ENCODE measurements at regions not wholly inside any gene's neighbourhood (a gene's known extent, or its start where the extent isn't known, plus 50 kb on each side); places are given as distances from the start of the nearest gene placed in this dataset.

DNA sequence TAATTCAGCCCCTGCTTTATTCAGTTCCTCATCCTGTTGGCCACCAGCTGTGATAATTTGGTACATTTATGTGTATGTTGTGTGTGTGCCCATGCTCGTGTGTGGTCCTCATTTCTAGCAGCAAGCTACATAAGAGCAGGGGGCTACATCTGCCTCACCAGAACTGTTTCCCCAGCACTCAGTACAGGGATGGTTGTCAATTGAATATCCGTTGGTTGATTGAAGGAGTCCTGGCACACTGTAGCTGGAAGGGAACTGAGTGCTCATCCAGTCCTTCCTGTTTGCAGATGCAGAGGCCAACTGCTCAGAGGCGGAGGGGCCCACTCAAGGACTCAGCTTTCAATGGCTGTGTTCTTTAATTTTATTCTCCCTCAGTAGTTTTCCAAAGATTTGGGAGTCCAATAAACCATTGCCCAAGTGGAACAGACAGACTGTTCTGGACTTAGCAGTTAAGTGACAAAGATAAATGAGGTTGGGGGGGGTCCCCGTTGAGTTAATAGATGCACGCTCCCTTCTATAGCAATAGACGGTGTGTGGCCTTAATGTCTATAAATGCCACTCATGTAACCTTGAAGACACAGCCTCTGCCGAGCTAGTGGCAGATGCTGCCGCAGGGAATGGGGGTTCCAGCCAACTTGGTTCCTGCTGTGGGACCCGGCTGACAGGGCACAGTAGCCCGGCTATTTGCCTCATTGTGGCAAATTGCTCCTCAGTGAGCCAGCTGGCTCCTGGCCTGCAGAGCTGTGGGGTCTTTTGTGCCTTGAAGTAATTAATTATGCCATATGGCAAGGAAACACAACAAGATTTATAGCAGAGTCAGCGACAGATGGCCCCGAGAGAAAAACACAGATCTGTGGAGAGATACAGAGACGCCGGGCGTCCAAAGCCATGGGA is 71.4 kb upstream of the GRK3 start (continued):
- TF ChIP-seq MAX (IDR thresholded peaks at IDR 0.05) (no peak), SIN3A (IDR thresholded peaks at IDR 0.05; ENCODE audit: low read depth) (no peak), FOSL1 (IDR thresholded peaks at IDR 0.05; ENCODE audit: low read depth) (no peak)

DNA sequence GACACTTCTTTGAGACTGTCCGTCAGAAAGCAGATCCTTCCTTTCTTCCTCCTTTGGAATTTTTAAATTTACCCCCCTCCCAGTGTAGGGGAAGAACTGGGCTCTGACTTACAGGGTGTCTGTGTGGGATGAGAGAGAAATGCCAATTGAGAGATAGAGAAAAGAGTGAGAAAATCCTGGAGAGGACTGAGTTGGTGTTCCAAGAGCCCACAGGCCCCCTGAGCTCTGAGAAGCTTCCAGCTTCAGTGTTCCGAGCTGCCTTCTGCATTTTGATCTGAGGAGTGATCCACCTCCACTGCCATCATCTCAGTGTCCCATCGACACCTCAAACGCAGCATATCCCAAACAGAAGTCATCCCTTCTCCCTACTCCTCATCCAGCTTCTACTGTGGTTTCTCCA is 70.7 kb upstream of the GRK3 start:
- Histone ChIP-seq H3K9me3 (ENCODE audit: control insufficient read depth in 1 of 2, insufficient read depth in 1 of 2, low read depth in 1 of 2, low read length in 2 of 2) (no peaks in the 10 kb centered on the region), H4K20me1 (ENCODE audit: insufficient read depth) (no peaks in the 10 kb centered on the region), H2AFZ (ENCODE audit: low read depth, low read length, poor library complexity, severe bottlenecking) (no peak overlapping the region), H3K36me3 (ENCODE audit: control insufficient read depth in 1 of 2, insufficient read depth in 2 of 2, low read length in 2 of 2) (no peaks in the 10 kb centered on the region), H3K27ac (ENCODE audit: low read depth, low read length) (no peak overlapping the region), H3K27me3 (ENCODE audit: insufficient read depth, low read length) (peaks cover 16% of the 10 kb centered on the region; the same call in 1 of the 2 replicates), H3K4me3 (replicated peaks in 1 of 2; ENCODE audit: low read depth in 1 of 2, low read length in 2 of 2) (no peak overlapping the region), H3K79me2 (ENCODE audit: insufficient read depth, low read length) (no peaks in the 10 kb centered on the region), H3K4me1 (ENCODE audit: control insufficient read depth in 1 of 2, insufficient read depth in 2 of 2, low read length in 2 of 2) (peaks cover 5% of the 10 kb centered on the region in 2 experiments; a peak in 3 of 4 replicates), H3K9me2 (ENCODE audit: insufficient read depth) (no peaks in the 10 kb centered on the region), H3K9ac (ENCODE audit: low read length) (no peak overlapping the region), H3K4me2 (ENCODE audit: low read length) (no peak overlapping the region)
- BruUV-seq (replicated peaks), result no TSS peak
- ChIA-PET CTCF (no interaction called here), RAD21 (ENCODE audit: low non-redundant PET in 1 of 2, low total read pairs in 2 of 2, uncharacterized antibody in 2 of 2, unreplicated experiment in 2 of 2) (no interaction called here), POLR2A (no interaction called here)
- TF ChIP-seq POLR2AphosphoS5 (IDR thresholded peaks at IDR 0.05; ENCODE audit: low read depth, low read length) (no peak), ATF3 (IDR thresholded peaks at IDR 0.05) (no peak), MAX (IDR thresholded peaks at IDR 0.05) (no peak), CBX3 (IDR thresholded peaks at IDR 0.05; ENCODE audit: low read depth) (no peak), POLR2A (IDR thresholded peaks at IDR 0.05; ENCODE audit: borderline replicate concordance, extremely low read depth, insufficient read depth, insufficient read length) (no peak), SP1 (IDR thresholded peaks at IDR 0.05; ENCODE audit: low read depth) (no peak), RAD21 (IDR thresholded peaks at IDR 0.05; ENCODE audit: low read depth) (no peak), ELF1 (IDR thresholded peaks at IDR 0.05; ENCODE audit: borderline replicate concordance, low read depth) (no peak), SIN3A (IDR thresholded peaks at IDR 0.05; ENCODE audit: low read depth) (no peak), CEBPB (IDR thresholded peaks at IDR 0.05; ENCODE audit: low read depth) (no peak), EZH2 (IDR thresholded peaks at IDR 0.05) (no peak), FOSL1 (IDR thresholded peaks at IDR 0.05; ENCODE audit: low read depth) (no peak), EGR1 (IDR thresholded peaks at IDR 0.05; ENCODE audit: low read depth) (no peak), ZBTB33 (IDR thresholded peaks at IDR 0.05; ENCODE audit: extremely low read depth, insufficient replicate concordance, low read length) (no peak), ZNF274 (IDR thresholded peaks at IDR 0.05; ENCODE audit: low read depth, low read length) (no peak), TCF7L2 (IDR thresholded peaks at IDR 0.05; ENCODE audit: borderline replicate concordance, extremely low read depth, insufficient read depth, insufficient read length) (no peak), EZH2phosphoT487 (IDR thresholded peaks at IDR 0.05; ENCODE audit: borderline replicate concordance) (no peak)
- TF ChIP-seq, protein P1, sequence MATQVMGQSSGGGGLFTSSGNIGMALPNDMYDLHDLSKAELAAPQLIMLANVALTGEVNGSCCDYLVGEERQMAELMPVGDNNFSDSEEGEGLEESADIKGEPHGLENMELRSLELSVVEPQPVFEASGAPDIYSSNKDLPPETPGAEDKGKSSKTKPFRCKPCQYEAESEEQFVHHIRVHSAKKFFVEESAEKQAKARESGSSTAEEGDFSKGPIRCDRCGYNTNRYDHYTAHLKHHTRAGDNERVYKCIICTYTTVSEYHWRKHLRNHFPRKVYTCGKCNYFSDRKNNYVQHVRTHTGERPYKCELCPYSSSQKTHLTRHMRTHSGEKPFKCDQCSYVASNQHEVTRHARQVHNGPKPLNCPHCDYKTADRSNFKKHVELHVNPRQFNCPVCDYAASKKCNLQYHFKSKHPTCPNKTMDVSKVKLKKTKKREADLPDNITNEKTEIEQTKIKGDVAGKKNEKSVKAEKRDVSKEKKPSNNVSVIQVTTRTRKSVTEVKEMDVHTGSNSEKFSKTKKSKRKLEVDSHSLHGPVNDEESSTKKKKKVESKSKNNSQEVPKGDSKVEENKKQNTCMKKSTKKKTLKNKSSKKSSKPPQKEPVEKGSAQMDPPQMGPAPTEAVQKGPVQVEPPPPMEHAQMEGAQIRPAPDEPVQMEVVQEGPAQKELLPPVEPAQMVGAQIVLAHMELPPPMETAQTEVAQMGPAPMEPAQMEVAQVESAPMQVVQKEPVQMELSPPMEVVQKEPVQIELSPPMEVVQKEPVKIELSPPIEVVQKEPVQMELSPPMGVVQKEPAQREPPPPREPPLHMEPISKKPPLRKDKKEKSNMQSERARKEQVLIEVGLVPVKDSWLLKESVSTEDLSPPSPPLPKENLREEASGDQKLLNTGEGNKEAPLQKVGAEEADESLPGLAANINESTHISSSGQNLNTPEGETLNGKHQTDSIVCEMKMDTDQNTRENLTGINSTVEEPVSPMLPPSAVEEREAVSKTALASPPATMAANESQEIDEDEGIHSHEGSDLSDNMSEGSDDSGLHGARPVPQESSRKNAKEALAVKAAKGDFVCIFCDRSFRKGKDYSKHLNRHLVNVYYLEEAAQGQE (IDR thresholded peaks at IDR 0.05; ENCODE audit: low read depth), result no peak
- intact Hi-C loops (cut with micrococcal nuclease), result no loop called here
- no peak for DNase-seq (ENCODE audit: low read depth, low spot score)
- ATAC-seq, result no peak
